GM19240 (cell line): ENCODE measurements at regions not wholly inside any gene's neighbourhood (a gene's known extent, or its start where the extent isn't known, plus 50 kb on each side); places are given as distances from the start of the nearest gene placed in this dataset.
"Not testable (repeated sequence)": the region's sequence is repeated elsewhere in the genome, so short reads cannot be mapped to it uniquely, and the experiment has no call there.

ENCODE experiments used
- DNase-seq: peaks from one replicate; pipeline ENCODE4 v3.0.0; 2011; ENCODE audit warnings: low spot score; ENCODE audit not compliant: insufficient read length

DNA sequence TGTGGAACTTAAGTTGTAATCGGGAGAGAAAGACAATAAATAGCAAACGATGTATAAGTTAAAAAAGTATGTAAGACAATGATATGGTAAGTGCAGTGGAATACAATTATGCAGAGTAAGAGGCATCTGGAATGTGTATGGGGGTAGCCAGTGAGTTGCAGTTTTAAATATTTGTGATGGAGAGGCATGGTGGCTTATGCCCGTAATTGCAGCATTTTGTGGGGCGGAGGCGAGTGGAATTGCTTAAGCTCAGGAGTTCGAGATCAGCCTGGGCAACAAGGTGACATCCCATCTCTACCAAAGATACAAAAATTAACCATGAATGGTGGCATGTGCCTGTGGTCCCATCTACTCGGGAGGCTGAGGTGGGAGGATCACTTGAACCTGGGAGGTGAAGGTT, 52.5 kb upstream of the WDFY3 start:
- DNase-seq, result no peak

DNA sequence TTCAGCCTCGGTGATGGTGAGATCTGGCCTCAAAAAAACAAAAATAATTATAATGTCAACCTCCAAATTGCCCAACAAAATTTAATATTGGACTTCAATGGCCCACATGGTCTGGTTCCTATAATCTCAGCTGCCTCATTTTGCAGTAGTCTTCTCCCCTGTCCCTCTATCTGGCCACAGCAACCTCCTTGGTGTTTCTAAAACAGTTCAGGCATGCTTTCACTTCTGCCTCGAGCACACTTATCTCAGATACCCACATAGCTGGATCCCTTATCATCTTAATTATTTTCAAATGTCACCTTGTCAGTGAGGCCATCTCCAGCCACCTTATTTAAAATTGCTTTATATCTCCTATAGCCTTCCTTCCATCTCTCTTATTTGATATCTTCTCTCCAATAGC, 52.9 kb upstream of the WDFY3 start:
- DNase-seq, result no peak

DNA sequence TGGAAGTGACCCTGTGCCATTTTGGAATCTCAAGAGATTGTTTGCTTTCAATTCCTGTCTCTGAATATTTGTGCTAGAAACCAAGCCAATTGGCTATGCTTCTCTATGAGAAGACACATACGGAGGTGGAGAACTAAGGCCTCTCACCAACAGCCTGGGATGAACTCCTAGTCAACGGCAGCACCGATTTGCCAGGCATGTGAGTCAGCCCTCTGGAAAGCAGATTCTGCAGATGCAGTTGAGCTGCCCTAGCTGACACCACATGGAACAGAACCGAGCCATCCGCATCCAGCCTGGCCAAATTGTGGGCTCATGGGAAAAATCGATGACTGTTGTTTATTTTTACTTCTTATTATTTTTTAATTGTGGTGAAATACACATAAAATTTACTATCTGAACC, 58.2 kb upstream of the WDFY3 start:
- DNase-seq, result no peak

DNA sequence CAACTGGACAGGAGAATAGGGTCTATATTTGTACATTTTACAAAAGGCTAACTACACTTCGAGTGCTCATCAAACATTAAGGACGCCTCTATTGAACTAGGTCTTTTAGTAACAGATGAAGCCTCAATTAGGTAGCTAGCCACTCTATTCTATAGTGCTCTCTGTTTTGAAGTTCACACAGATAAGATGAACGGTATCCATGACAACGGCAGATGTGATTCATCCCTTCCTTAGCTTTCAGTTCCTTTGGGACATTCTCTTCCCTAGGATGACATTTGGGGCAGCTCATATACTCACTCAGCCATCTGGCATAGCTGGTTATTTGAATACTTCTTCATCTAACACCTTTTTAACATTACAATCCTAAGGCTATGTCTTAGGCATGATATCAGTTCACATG, 62.4 kb upstream of the WDFY3 start:
- no peak for DNase-seq

DNA sequence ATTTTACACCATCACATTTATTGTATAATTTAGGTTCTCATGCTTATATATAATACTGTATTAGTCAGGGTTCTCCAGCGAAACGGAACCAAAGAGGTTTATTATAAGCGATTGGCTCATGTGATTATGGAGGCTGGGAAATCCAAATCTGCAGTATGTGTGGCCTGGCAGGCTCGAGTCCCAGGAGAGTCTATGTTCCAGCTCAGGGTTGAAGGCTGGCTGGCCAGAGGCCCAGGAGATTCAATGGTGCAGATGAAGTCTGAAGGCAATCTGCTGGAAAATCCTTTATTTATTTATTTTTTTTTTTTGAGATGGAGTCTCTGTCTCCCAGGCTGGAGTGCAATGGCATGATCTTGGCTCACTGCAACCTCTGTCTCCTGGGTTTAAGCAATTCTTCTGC, 63.0 kb upstream of the WDFY3 start:
- DNase-seq, result no peak

DNA sequence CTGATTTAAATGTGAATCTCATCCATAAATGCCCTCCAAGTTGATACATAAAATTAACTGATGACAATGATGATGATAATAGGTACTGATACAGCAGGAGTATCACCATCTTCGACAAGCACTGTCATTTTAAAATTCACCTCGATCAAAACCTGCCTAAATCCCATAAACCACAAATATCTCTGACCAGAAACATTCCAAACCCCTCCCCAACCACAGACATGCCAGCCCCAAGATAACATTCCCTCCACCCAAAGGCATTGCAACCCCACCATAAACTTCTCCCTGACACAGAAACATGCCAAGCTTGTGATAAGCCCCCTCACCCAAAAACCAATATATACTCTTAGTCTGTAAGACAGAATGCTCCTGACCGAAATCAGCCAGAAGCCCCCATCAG, 63.7 kb upstream of the WDFY3 start:
- DNase-seq, result no peak

DNA sequence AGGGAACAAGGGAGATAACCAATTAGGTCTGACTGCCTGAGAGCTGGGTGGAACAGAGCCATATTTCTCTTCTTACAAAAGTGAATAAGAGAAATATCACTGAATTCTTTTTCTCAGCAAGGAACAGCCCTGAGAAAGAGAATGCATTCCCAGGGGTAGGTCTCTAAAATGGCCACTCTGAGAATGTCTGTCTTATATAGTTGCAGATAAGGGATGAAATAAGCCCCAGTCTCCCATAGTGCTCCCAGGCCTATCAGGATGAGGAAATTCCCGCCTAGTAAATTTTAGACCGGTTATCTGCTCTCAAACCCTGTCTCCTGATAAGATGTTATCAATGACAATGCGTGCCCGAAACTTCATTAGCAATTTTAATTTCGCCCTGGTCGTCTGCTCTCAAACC, 67.3 kb upstream of the WDFY3 start:
- not testable (repeated sequence) for DNase-seq

DNA sequence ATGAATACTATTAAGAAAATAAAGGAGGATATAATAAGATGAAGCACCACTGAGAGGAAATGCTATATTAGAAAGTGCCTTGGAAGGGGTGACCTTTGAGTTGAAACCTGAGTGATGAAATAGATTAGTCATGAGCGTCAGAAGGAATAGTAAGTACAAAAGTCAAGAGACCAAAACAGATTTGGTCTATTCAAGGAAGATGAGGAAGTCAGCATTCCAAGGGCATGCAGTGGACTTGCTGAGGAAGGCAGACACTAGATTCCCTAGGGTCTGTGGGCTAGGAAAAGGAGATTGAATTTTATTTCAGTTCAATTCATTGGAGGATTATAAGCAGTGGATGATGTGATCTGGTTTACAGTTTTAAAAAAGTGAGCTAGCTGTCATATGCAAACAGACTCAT, 73.0 kb upstream of the WDFY3 start:
- DNase-seq, result no peak

DNA sequence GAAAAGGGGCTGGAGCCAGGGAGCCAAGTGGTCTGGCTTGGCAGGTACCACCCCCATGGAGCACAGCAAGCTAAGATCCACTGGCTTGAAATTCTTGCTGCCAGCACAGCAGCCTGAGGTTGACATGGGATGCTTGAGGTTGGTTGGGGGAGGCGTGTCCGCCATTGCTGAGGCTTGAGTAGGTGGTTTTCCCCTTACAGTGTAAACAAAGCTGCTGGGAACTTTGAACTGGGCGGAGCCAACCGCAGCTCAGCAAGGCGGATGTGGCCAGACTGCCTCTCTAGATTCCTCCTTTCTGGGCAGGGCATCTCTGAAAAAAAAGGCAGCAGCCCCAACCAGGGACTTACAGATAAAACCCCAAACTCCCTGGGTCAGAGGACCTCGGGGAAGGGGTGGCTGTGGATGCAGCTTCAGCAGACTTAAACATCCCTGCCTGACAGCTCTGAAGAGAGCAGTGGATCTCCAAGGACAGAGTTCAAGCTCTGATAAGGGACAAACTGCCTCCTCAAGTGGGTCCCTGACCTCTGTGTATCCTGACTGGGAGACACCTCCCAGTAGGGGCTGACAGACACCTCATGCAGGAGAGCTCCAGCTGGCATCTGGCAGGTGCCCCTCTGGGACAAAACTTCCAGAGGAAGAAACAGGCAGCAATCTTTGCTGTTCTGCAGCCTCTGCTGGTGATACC, 77.5 kb upstream of the WDFY3 start:
- not testable (repeated sequence) for DNase-seq

DNA sequence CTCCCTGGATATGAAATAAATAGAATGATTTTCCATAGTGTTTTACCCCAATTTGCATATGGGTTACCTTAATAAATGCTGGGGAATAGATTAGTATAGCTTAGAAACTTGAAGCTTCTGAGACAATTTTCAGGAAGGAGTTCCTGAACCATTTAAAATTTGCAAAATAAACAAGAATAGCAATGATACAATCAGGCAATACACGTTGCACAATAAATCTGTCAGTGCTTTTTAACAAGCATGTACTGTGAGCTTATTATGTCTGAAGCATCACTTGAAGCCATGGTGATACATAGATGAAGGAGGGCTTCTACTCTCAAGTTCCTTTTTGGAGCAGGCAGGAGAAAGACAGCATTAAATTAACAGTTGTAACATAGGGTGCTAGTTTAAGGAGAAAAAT, 84.2 kb upstream of the WDFY3 start:
- no peak for DNase-seq

DNA sequence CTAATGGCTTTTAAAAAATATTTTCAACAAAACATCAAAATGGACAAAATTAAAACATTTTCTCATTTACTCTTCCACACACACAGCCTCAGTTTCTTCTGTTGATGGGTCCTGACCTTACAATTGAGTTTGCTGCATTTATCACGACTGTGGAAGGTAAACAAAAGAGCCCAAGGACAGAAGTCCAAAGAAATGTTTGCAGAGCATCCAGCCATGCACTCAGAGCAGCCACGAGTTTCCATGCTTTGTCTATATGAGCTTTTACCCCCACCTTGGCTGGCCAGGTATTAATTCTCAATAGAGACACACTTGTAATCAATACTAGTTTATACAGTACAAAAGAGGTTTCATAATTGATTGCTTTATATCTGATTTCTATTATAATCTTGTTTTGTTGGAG, 85.0 kb upstream of the WDFY3 start:
- no peak for DNase-seq

DNA sequence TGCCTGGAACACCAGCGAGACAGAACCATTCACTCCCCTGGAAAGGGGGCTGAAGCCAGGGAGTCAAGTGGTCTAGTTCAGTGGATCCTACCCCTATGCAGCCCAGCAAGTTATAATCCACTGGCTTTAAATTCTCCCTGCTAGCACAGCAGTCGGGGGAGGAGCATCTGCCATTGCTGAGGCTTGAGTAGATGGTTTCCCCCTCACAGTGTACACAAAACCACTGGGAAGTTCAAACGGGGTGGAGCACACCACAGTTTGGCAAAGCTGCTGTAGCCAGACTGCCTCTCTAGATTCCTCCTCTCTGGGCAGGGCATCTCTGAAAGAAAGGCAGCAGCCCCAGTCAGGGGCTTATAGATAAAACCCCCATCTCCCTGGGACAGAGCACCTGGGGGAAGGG, 88.4 kb upstream of the WDFY3 start:
- DNase-seq, result not testable (repeated sequence)

DNA sequence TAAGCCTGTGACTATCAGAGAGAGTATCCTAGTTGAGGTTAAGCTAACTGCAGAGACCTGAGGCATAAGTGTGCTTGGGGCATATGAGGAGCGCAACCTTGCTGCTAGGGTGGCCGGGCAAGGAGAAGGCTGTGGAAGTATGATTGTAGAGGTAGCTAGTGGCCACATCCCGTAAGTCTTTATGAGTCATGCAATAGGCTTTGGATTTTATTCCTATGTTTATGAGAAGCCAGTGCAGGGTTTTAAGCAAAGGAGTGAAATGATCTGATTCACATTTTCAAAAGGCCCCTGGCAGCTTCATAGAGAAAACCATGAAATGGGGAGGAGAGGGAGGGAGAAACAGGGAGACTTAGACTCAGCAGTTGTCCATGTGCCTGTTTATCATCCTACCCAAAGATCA, 92.1 kb upstream of the WDFY3 start:
- no peak for DNase-seq

DNA sequence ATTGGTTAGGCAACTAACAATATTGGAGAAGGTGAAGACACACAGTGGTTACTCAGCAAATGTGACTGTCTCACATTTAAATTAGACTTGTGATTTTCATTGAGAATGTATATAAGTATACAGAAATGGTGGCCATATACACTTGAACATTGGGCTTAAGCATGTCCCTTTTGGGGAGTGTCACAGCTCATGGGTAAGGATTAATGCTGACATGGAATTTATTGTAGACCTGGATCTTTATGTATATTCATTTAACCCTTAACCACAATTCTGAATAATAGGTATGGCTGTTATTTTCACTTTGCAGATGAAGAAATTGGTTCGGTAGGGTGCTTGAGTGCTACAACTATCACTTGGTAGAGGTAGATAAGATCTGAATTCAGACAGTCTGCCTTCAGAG, 95.5 kb upstream of the WDFY3 start:
- DNase-seq, result no peak

DNA sequence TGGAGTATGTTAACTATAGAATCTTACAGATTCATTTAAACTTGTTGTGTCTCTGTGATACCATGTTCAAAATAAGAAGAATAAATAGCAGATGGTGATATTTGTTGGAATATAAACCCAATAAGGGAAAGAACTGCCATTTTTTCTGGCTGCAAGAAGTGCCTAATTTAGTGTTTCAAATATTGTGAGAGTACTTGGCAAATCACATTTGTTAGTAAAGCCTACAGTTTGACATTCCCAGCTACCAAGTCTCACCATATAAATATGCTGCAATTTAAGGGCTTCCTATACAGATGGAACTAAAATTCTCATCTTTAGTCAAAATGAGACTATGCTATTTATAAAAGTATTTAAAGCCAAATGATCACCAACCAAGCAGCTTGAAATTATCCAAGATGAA, 96.0 kb upstream of the WDFY3 start:
- DNase-seq, result no peak

DNA sequence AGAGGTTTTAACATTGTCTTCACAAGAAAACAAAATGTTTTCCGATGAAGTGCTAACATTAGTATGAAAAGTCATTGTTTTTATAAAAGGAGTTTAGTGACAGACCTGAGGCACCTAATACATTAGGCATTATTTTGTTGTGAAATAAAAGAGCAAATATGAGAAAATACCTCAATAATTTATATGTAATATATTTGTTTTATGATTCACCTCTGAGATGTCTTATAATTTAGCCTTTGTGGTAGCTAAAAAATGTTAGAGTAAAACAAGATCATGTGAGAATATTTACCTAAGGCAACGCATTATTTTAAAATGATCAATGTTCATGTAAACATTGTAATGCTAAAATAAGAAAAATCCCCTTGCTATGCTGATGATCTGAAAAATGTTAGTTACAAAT, 100.9 kb upstream of the WDFY3 start:
- DNase-seq, result no peak

DNA sequence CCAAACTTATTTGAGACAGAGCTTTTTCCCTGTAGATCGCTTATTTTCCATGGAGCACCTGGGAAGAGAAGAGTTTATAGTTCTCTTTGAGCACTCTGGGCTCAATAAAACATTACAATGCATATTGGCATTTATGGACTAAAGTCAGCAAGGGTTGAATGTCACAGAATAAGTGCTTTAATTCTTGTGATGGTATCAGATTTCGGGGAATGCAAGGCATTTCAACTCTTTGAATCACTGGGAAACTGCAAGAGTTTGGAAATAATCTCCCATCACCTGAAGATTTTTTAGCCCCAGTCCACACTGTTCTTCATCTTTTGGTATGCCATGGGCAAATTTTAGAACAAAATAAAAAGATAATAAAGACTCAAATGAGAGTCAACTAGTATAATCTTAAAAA, 111.5 kb upstream of the WDFY3 start:
- DNase-seq, result no peak

DNA sequence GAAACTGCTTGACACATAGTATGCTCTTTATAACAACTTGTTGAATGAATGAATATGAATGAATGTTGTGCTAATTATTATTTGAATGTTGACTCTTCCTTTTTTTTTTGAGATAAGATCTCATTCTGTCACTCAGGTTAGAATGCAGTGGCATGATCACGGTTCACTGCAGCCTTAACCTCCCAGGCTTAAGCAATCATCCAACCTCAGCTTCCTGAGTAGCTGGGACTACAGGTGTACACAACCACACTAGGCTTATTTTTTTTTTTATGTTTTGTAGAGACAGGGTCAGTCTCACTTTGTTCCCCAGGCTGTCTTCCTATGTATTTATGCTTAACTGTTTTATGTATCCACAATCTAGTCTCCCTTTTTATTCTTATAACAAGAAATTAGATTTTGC, 114.7 kb upstream of the WDFY3 start:
- DNase-seq, result no peak

DNA sequence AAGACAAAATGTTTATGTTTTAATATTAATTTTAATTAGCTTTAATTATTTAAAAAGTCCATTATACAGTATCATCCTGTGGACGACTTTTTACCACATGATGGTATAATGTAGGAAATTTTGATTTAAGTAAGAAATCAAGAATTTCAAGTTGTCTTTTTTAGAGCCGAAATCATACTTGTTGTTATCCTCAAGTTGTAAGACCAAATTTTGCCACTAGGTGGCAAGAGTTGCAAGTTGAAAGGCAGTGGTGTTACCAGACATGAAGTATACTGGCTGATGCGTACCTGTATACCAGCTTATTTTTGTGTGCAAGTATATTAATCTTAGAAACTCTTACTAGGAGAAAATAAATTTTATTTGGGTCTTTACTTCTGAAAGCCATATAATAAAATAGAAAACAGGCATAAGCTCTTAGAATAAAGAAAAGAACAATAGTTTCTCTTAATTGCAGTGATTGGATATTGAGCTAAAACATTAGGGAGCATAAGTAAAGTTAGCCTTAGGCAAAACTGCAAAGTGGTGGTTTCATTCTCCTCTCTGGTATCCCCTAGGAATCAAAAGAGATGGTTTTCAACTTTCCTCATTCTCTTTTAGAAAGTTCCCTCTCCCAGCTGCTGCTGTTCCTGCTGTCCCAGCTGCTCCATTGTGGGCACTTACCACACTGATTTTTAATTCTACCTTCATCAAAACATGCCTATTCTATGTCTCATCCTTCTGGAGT, 118.0 kb upstream of the WDFY3 start:
- DNase-seq, result peak; percentile 0

DNA sequence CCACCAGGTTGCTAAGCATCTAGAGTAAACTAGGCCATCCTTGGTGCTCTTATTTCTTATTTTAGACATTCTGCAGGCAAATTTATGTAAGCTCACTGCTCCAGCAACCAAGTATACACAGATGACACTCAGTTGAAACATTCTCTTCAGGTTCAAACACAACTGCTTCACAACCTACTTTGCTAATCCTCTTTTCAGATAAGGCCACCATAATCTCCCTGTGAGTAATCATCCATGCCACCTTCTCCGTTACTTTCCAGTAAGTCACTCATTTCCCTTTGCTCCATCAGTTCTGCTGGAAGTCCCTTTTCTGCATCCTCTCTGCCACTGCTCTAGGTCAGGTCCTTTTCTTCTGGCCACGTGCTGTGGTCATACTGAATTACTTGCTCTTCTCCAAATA, 120.2 kb upstream of the WDFY3 start:
- DNase-seq, result no peak

DNA sequence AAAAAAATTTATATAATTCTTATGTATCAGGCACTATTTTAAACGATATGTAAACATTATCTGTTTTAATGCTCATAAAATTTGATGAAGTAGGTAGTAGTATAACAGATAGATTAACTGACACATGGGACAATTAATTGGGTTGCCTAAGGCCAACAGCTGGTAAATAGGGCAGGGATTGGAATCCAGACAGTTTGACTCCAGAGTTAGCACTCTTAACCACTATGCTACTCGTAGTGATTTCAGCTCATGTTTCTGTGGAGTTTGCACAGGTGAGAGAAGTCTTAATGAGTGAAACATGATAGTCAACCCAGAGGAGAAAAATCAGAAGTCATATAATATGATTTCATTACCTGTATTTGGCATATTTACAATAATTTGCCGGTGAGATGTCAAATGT, 126.0 kb upstream of the WDFY3 start:
- no peak for DNase-seq

DNA sequence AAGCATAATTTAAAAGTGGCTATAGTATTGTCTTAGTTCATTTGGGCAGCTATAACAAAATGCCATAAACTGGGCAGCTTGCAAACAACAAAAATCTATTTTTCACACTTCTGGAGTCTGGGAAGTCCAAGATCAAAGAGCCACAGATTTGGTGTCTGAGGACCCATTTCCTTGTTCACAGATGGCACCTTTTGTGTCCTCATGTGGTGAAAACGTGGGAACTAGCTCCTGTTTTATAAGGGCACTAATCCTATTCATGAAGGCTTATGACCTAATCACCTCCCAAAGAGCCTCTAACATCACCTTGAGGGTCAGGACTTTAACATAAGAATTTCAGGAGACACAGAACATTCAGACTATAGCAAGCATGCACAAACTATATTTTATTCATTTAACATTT, 126.5 kb upstream of the WDFY3 start:
- no peak for DNase-seq

DNA sequence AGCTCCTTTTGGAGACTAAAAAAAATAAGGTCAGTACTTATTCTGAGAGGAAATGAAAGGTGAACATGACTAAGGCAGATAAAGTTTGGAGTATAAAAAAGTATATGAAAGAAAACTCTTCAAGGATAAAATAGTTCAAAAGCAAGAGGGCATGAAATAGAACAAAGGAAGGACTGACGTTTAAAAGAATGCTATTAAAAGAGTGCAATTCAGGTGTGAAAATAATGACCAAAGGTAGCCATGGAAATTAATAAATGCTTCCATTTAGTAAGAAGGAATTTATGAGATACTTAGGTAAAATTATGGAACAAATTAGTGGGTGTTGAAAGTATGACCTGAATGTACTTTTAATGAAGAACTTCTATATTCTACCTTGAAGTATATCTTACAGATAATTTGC, 128.2 kb upstream of the WDFY3 start:
- no peak for DNase-seq
